H9 (cell line): ENCODE measurements at regions not wholly inside any gene's neighbourhood (a gene's known extent, or its start where the extent isn't known, plus 50 kb on each side); places are given as distances from the start of the nearest gene placed in this dataset.

Experiments
- DNase-seq: peaks from one replicate; pipeline ENCODE4 v3.0.0-alpha.2; 2017
- H2AFZ ChIP-seq: one replicate; pipeline ENCODE4 v1.6.1; 2013; ENCODE audit warnings: mild to moderate bottlenecking, low read length, control low read depth, moderate library complexity
- H2AK5ac ChIP-seq: 2 replicates; pipeline ENCODE4 v1.6.1; 2013; ENCODE audit warnings: low read length, control low read depth, mixed read lengths; ENCODE audit not compliant: insufficient read length
- H2BK120ac ChIP-seq: one replicate; pipeline ENCODE4 v1.6.1; 2013; ENCODE audit warnings: low read depth, mild to moderate bottlenecking, low read length, control low read depth, inconsistent platforms; ENCODE audit not compliant: poor library complexity, severe bottlenecking
- H2BK12ac ChIP-seq: 2 replicates; pipeline ENCODE4 v1.6.1; 2013; ENCODE audit warnings: low read length, control low read depth, mixed read lengths, low read depth; ENCODE audit not compliant: insufficient read length
- H2BK15ac ChIP-seq: 2 replicates; pipeline ENCODE4 v1.6.1; 2013; ENCODE audit warnings: low read depth, low read length, control low read depth
- H2BK20ac ChIP-seq: one replicate; pipeline ENCODE4 v1.6.1; 2013; ENCODE audit warnings: low read depth, mild to moderate bottlenecking, low read length, control low read depth, inconsistent platforms; ENCODE audit not compliant: poor library complexity, severe bottlenecking
- H2BK5ac ChIP-seq: 2 replicates; pipeline ENCODE4 v1.6.1; 2013; ENCODE audit warnings: low read length, control low read depth, mixed read lengths; ENCODE audit not compliant: insufficient read length
- H3K14ac ChIP-seq: 2 replicates; pipeline ENCODE4 v1.6.1; 2013; ENCODE audit warnings: low read length, control low read depth; ENCODE audit not compliant: insufficient read depth
- H3K18ac ChIP-seq: 2 replicates; pipeline ENCODE4 v1.6.1; 2013; ENCODE audit warnings: low read depth, mild to moderate bottlenecking, mixed read lengths, low read length, control low read depth; ENCODE audit not compliant: insufficient read length
- H3K23ac ChIP-seq: 2 replicates; pipeline ENCODE4 v1.6.1; 2013; ENCODE audit warnings: low read length, control low read depth, mixed read lengths, low read depth; ENCODE audit not compliant: insufficient read length
- H3K23me2 ChIP-seq: 2 replicates; pipeline ENCODE4 v1.6.1; 2013; ENCODE audit warnings: low read depth, mild to moderate bottlenecking, mixed read lengths, low read length, control low read depth; ENCODE audit not compliant: insufficient read length, poor library complexity, severe bottlenecking
- H3K27ac ChIP-seq: 2 replicates; pipeline ENCODE4 v1.5.1; 2013; ENCODE audit warnings: low read length, control low read depth, mixed read lengths, low read depth; ENCODE audit not compliant: insufficient read length
- H3K27me3 ChIP-seq: 2 replicates; pipeline ENCODE4 v1.6.1; 2013; ENCODE audit warnings: low read length, control low read depth, inconsistent platforms; ENCODE audit not compliant: insufficient read depth
- H3K4ac ChIP-seq: 2 replicates; pipeline ENCODE4 v1.6.1; 2013; ENCODE audit warnings: low read depth, mild to moderate bottlenecking, control low read depth, inconsistent platforms, low read length, moderate library complexity
- H3K4me1 ChIP-seq: 2 replicates; pipeline ENCODE4 v1.6.1; 2013; ENCODE audit warnings: low read length, control low read depth, inconsistent platforms; ENCODE audit not compliant: insufficient read depth
- H3K4me2 ChIP-seq: 2 replicates; pipeline ENCODE4 v1.6.1; 2013; ENCODE audit warnings: low read length, control low read depth, mixed read lengths; ENCODE audit not compliant: insufficient read length, insufficient read depth
- H3K56ac ChIP-seq: 2 replicates; pipeline ENCODE4 v1.6.1; 2013; ENCODE audit warnings: low read depth, mild to moderate bottlenecking, mixed read lengths, low read length, control low read depth; ENCODE audit not compliant: insufficient read length
- H3K79me1 ChIP-seq: 2 replicates; pipeline ENCODE4 v1.6.1; 2013; ENCODE audit warnings: low read depth, mild to moderate bottlenecking, moderate library complexity, low read length, control low read depth, inconsistent platforms; ENCODE audit not compliant: insufficient read depth, poor library complexity, severe bottlenecking
- H3K79me2 ChIP-seq: 2 replicates; pipeline ENCODE4 v1.6.1; 2013; ENCODE audit warnings: low read length, control low read depth, inconsistent platforms; ENCODE audit not compliant: insufficient read depth
- H3K9ac ChIP-seq: 2 replicates; pipeline ENCODE4 v1.6.1; 2013; ENCODE audit warnings: low read length, control low read depth, mixed read lengths; ENCODE audit not compliant: insufficient read length; ENCODE audit errors: extremely low read depth
- H3K9me3 ChIP-seq: one replicate; pipeline ENCODE4 v1.6.1; 2013; ENCODE audit warnings: low read depth, low read length, inconsistent platforms; ENCODE audit not compliant: control insufficient read depth
- H3T11ph ChIP-seq: one replicate; pipeline ENCODE4 v1.6.1; 2013; ENCODE audit warnings: mild to moderate bottlenecking, low read length, control low read depth, inconsistent platforms
- H4K20me1 ChIP-seq: one replicate; pipeline ENCODE4 v1.6.1; 2013; ENCODE audit not compliant: control insufficient read depth, insufficient read length, insufficient read depth
- H4K5ac ChIP-seq: 2 replicates; pipeline ENCODE4 v1.6.1; 2013; ENCODE audit warnings: low read depth, mild to moderate bottlenecking, mixed read lengths, low read length, control low read depth; ENCODE audit not compliant: insufficient read length
- H4K8ac ChIP-seq: replicated peaks from 2 replicates; pipeline ENCODE4 v1.6.1; 2013; ENCODE audit warnings: low read length, control low read depth, mixed read lengths, low read depth; ENCODE audit not compliant: insufficient read length
- H4K91ac ChIP-seq: 2 replicates; pipeline ENCODE4 v1.6.1; 2013; ENCODE audit warnings: low read depth, mild to moderate bottlenecking, moderate library complexity, mixed read lengths, low read length, control low read depth; ENCODE audit not compliant: insufficient read length
- H3K27ac Mint-ChIP-seq, 3 experiments: 2 replicates in 2 of 3; 3 replicates in 1 of 3; pipeline ENCODE4 v1.8.0; 2020 to 2021; ENCODE audit warnings: mixed read lengths in 3 of 3, mild to moderate bottlenecking in 1 of 3, moderate library complexity in 1 of 3
- H3K27me3 Mint-ChIP-seq: 2 replicates; pipeline ENCODE4 v1.8.0; 2021; ENCODE audit warnings: low read depth, mild to moderate bottlenecking, moderate library complexity, mixed read lengths
- H3K36me3 Mint-ChIP-seq, 3 experiments: 2 replicates in 2 of 3; 3 replicates in 1 of 3; pipeline ENCODE4 v1.8.0; 2020 to 2021; ENCODE audit warnings: low read depth in 3 of 3, mixed read lengths in 3 of 3; ENCODE audit not compliant: insufficient read depth in 1 of 3
- H3K4me1 Mint-ChIP-seq, 2 experiments: 2 replicates each; pipeline ENCODE4 v1.8.0; 2020; ENCODE audit warnings: mixed read lengths in 2 of 2
- H3K4me3 Mint-ChIP-seq, 2 experiments: 2 replicates in 1 of 2; 3 replicates in 1 of 2; pipeline ENCODE4 v1.8.0; 2020 to 2021; ENCODE audit warnings: mild to moderate bottlenecking in 2 of 2, mixed read lengths in 2 of 2, moderate library complexity in 1 of 2
- H3K9me3 Mint-ChIP-seq, 2 experiments: 2 replicates in 1 of 2; 3 replicates in 1 of 2; pipeline ENCODE4 v1.8.0; 2020; ENCODE audit warnings: mild to moderate bottlenecking in 2 of 2, mixed read lengths in 2 of 2, moderate library complexity in 1 of 2
- TF ChIP-seq, protein P1 (sequence below): fragments of 200-600 bp; sonication (generic); conservative IDR thresholded peaks from 3 replicates; pipeline ENCODE4 v1.8.0; 2021; ENCODE audit warnings: antibody characterized with exemption, mild to moderate bottlenecking

DNA sequence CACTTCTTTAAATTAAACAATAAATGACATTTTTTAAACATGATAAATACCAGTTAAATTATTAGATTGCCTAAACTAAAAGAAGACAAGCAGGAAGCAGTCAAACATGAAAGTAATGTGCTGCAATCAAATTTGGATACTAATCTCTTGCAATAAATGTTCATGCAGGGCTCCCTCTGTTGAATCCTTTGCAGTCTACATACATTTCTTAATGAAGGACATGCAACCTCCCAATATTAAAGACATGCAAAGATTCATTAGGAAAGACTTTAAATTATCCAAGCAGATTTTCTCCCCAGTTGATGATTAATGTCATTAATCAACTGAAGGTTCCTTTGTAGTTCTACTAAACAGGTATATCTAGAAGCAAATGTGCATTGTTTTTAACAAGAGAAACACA, 245.4 kb downstream of the ZIC4 start:
- no peaks in the 10 kb centered on the region for H3K79me1 ChIP-seq
- TF ChIP-seq, protein P1, sequence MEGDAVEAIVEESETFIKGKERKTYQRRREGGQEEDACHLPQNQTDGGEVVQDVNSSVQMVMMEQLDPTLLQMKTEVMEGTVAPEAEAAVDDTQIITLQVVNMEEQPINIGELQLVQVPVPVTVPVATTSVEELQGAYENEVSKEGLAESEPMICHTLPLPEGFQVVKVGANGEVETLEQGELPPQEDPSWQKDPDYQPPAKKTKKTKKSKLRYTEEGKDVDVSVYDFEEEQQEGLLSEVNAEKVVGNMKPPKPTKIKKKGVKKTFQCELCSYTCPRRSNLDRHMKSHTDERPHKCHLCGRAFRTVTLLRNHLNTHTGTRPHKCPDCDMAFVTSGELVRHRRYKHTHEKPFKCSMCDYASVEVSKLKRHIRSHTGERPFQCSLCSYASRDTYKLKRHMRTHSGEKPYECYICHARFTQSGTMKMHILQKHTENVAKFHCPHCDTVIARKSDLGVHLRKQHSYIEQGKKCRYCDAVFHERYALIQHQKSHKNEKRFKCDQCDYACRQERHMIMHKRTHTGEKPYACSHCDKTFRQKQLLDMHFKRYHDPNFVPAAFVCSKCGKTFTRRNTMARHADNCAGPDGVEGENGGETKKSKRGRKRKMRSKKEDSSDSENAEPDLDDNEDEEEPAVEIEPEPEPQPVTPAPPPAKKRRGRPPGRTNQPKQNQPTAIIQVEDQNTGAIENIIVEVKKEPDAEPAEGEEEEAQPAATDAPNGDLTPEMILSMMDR: no peak
- H3K27me3 Mint-ChIP-seq: no peaks in the 10 kb centered on the region
- no peak overlapping the region for H3K23ac ChIP-seq
- H3K14ac ChIP-seq: no peak overlapping the region
- no peak overlapping the region for H3K56ac ChIP-seq
- H4K91ac ChIP-seq: no peak overlapping the region
- H2BK12ac ChIP-seq: no peak overlapping the region
- H2BK120ac ChIP-seq: no peak overlapping the region
- no peaks in the 10 kb centered on the region; the same call in 1 of the 2 replicates for H3K4me1 ChIP-seq
- H3K27me3 ChIP-seq: no peaks in the 10 kb centered on the region
- no peaks in the 10 kb centered on the region for H4K20me1 ChIP-seq
- H2BK5ac ChIP-seq: no peak overlapping the region
- no peak overlapping the region for H2AFZ ChIP-seq
- H3K9me3 Mint-ChIP-seq: no peaks in the 10 kb centered on the region; a peak in 1 of 5 replicates
- no peak overlapping the region for H4K8ac ChIP-seq
- no peaks in the 10 kb centered on the region for H3K79me2 ChIP-seq
- no peak overlapping the region for H2BK15ac ChIP-seq
- H3K9me3 ChIP-seq: no peaks in the 10 kb centered on the region
- H2BK20ac ChIP-seq: no peak overlapping the region
- H3K27ac Mint-ChIP-seq: no peak overlapping the region
- H4K5ac ChIP-seq: no peak overlapping the region
- no peaks in the 10 kb centered on the region for H3K23me2 ChIP-seq
- no peak overlapping the region for H3T11ph ChIP-seq
- no peaks in the 10 kb centered on the region for H3K36me3 Mint-ChIP-seq
- H3K27ac ChIP-seq: no peak overlapping the region
- H3K9ac ChIP-seq: no peak overlapping the region
- no peak overlapping the region for H2AK5ac ChIP-seq
- no peak overlapping the region for H3K18ac ChIP-seq
- no peak overlapping the region for H3K4ac ChIP-seq
- no peak for DNase-seq
- H3K4me2 ChIP-seq: no peak overlapping the region
- no peak overlapping the region for H3K4me3 Mint-ChIP-seq
- no peaks in the 10 kb centered on the region; a peak in 1 of 4 replicates for H3K4me1 Mint-ChIP-seq
